GM20000 (cell line): ENCODE measurements at regions not wholly inside any gene's neighbourhood (a gene's known extent, or its start where the extent isn't known, plus 50 kb on each side); places are given as distances from the start of the nearest gene placed in this dataset.

ENCODE experiments used
- DNase-seq: peaks from one replicate; pipeline ENCODE4 v3.0.0; 2012; ENCODE audit warnings: low spot score
- CTCF ChIP-seq: IDR thresholded peaks from 2 replicates; pipeline ENCODE4 v1.5.1; 2012; ENCODE audit warnings: mild to moderate bottlenecking, control low read depth; ENCODE audit errors: extremely low read depth, missing control alignments

DNA sequence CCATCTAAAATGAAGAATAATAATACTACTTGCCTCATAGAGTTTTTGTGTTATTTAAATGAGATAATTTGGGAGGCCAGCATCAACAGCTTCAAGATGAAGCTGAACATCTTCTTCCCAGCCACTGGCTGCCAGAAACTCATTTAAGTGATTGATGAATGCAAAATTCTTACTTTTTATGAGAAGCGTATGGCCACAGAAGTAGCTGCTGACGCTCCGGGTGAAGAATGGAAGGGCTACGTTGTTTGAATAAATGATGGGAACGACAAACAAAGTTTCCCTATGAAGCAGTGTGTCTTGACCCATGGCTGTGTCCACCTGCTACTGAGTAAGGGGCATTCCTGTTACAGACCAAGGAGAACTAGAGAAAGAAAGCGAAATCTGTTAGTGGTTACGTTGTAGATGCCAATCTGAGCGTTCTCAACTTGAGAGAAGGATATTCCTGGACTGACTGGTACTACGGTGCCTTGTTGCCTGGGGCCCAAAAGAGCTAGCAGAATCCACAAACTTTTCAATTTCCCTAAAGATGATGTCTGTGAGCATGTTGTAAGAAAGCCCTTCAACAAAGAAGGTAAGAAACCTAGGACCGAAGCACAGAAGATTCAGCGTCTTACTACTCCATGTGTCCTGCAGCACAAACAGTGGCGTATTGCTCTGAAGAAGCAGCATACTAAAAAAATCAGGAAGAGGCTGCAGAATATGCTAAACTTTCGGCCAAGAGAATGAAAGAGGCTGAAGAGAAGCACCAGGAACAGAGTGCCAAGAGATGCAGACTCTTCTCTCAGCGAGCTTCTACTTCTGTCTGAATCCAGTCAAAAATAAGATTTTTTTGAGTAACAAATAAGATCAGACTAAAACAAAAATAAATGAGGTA lies 100.0 kb upstream of the LRIG3 start:
- TF ChIP-seq CTCF, result no peak
- DNase-seq, result no peak

- no peak for TF ChIP-seq CTCF
- no peak for DNase-seq
These were observed 94.6 kb upstream of the LRIG3 start for GRCh38 chr12:59014885-59015284.

DNA sequence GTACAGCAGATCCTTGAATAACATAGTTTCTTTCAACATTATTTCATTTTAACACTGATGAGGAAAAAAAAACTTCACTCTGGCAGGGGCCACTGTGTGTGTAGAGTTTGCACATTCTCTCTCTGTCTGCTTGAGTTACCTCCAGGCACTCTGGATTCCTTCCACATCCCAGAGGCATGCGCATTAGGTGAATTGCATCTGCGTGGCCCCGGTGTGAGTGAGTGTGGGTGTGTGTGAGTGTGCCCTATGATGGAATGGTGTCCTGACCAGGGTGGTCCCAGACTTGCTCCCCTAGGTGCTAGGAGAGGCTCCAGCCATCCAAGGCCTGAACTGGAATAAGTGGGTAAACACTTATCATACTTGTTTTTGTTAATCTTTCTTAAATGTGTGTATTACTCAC lies 90.6 kb upstream of the LRIG3 start:
- DNase-seq, result no peak
- TF ChIP-seq CTCF, result no peak

- no peak for DNase-seq
- no peak for TF ChIP-seq CTCF
These were observed 89.8 kb upstream of the LRIG3 start for GRCh38 chr12:59010118-59010517.

GRCh38 chr12:59007620-59008019 lies 87.3 kb upstream of the LRIG3 start:
- no peak for TF ChIP-seq CTCF
- no peak for DNase-seq

GRCh38 chr12:59005193-59005955 lies 85.1 kb upstream of the LRIG3 start:
- no peak for TF ChIP-seq CTCF

DNA sequence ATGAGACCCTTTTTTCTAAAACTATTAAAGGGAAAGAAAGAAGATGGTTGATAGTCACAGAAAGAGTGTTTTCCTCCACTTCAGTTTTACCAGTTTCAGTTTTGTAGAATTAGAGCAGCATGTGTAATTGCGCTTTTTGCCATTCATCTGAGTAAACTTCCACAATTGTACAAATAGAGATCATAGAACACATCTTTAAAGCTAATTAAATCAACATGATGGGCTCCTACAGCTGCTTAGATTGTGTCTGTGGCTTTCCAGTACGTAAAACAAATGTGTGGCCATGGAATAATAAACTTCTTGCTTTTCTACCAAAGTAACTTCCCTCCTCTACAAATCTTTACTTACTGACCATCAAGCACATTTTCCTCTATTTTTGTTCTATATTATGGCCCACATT lies 84.2 kb upstream of the LRIG3 start:
- TF ChIP-seq CTCF, result no peak
- DNase-seq, result no peak

More at GRCh38 chr12:59005193-59005955, 85.1 kb upstream of the LRIG3 start:
- DNase-seq, result no peak
